ENCODE measurements at regions not wholly inside any gene's neighbourhood (a gene's known extent, or its start where the extent isn't known, plus 50 kb on each side); places are given as distances from the start of the nearest gene placed in this dataset.

GRCh38 chr2:64394153-64394552 lies 59.8 kb upstream of the LGALSL start:
- CTCF ChIA-PET: no interaction called here
- no peaks in the 10 kb centered on the region for H3K36me3 Mint-ChIP-seq (ENCODE audit: insufficient read depth, unreplicated experiment)
- H3K9me3 ChIP-seq: 0 out of 2 replicates have a peak, but pooled peaks cover 4% of the 10 kb centered on the region
- H3K27me3 Mint-ChIP-seq (ENCODE audit: insufficient read depth, unreplicated experiment): no peaks in the 10 kb centered on the region
- H3K4me1 ChIP-seq: peaks cover 48% of the 10 kb centered on the region
- TF ChIP-seq CTCF (IDR thresholded peaks at IDR 0.05; ENCODE audit: insufficient read depth in 1 of 2, low read depth in 1 of 2, low read length in 1 of 2, severe bottlenecking in 1 of 2, unreplicated experiment in 1 of 2): no peak
- no peaks in the 10 kb centered on the region for H3K36me3 ChIP-seq (ENCODE audit: control insufficient read depth, insufficient read depth, low read length)
- no peak for DNase-seq
- no peaks in the 10 kb centered on the region for H3K9me3 Mint-ChIP-seq (ENCODE audit: unreplicated experiment)
- H3K27ac Mint-ChIP-seq (ENCODE audit: unreplicated experiment): no peak overlapping the region
- H3K4me1 Mint-ChIP-seq (ENCODE audit: low read depth, unreplicated experiment): peaks cover 39% of the 10 kb centered on the region
- BruUV-seq (replicated peaks): no TSS peak
- intact Hi-C loops (cut with micrococcal nuclease; ENCODE audit: unreplicated experiment): loop anchor here (5.0 kb wide), 1 partner anchor 62 kb away; no protein-coding TSS in a partner anchor
- H3K4me3 ChIP-seq (ENCODE audit: low read depth, low read length): no peak overlapping the region
- POLR2A ChIA-PET: no interaction called here
- H3K27me3 ChIP-seq (replicated peaks; ENCODE audit: control insufficient read depth, insufficient read depth, low read length): no peaks in the 10 kb centered on the region
- H3K4me3 Mint-ChIP-seq (ENCODE audit: unreplicated experiment): no peak overlapping the region

- Mint-ChIP-seq H3K27ac (ENCODE audit: unreplicated experiment) (no peak overlapping the region), H3K27me3 (ENCODE audit: insufficient read depth, unreplicated experiment) (no peaks in the 10 kb centered on the region), H3K36me3 (ENCODE audit: insufficient read depth, unreplicated experiment) (no peaks in the 10 kb centered on the region), H3K4me3 (ENCODE audit: unreplicated experiment) (no peak overlapping the region), H3K9me3 (ENCODE audit: unreplicated experiment) (no peaks in the 10 kb centered on the region), H3K4me1 (ENCODE audit: low read depth, unreplicated experiment) (peaks cover 44% of the 10 kb centered on the region)
- Histone ChIP-seq H3K4me1 (peaks cover 59% of the 10 kb centered on the region), H3K4me3 (ENCODE audit: low read depth, low read length) (no peak overlapping the region), H3K9me3 (no peaks in the 10 kb centered on the region), H3K27me3 (replicated peaks; ENCODE audit: control insufficient read depth, insufficient read depth, low read length) (no peaks in the 10 kb centered on the region), H3K36me3 (ENCODE audit: control insufficient read depth, insufficient read depth, low read length) (no peaks in the 10 kb centered on the region)
- DNase-seq: no peak
- no peak for TF ChIP-seq CTCF (IDR thresholded peaks at IDR 0.05; ENCODE audit: insufficient read depth in 1 of 2, low read depth in 1 of 2, low read length in 1 of 2, severe bottlenecking in 1 of 2, unreplicated experiment in 1 of 2)
- no TSS peak for BruUV-seq (replicated peaks)
- ChIA-PET CTCF (no interaction called here), POLR2A (no interaction called here)
- intact Hi-C loops (cut with micrococcal nuclease; ENCODE audit: unreplicated experiment): no loop called here
Observed at GRCh38 chr2:64396001-64396400, 58.0 kb upstream of the LGALSL start.

GRCh38 chr2:64396551-64396950 lies 57.4 kb upstream of the LGALSL start:
- Histone ChIP-seq H3K9me3 (no peaks in the 10 kb centered on the region), H3K4me1 (peaks cover 59% of the 10 kb centered on the region), H3K4me3 (ENCODE audit: low read depth, low read length) (no peak overlapping the region), H3K27me3 (replicated peaks; ENCODE audit: control insufficient read depth, insufficient read depth, low read length) (no peaks in the 10 kb centered on the region), H3K36me3 (ENCODE audit: control insufficient read depth, insufficient read depth, low read length) (no peaks in the 10 kb centered on the region)
- Mint-ChIP-seq H3K4me3 (ENCODE audit: unreplicated experiment) (no peak overlapping the region), H3K27ac (ENCODE audit: unreplicated experiment) (no peak overlapping the region), H3K4me1 (ENCODE audit: low read depth, unreplicated experiment) (peaks cover 44% of the 10 kb centered on the region), H3K36me3 (ENCODE audit: insufficient read depth, unreplicated experiment) (no peaks in the 10 kb centered on the region), H3K27me3 (ENCODE audit: insufficient read depth, unreplicated experiment) (no peaks in the 10 kb centered on the region), H3K9me3 (ENCODE audit: unreplicated experiment) (no peaks in the 10 kb centered on the region)
- no TSS peak for BruUV-seq (replicated peaks)
- TF ChIP-seq CTCF (IDR thresholded peaks at IDR 0.05; ENCODE audit: insufficient read depth in 1 of 2, low read depth in 1 of 2, low read length in 1 of 2, severe bottlenecking in 1 of 2, unreplicated experiment in 1 of 2): no peak
- POLR2A ChIA-PET: no interaction called here
- intact Hi-C loops (cut with micrococcal nuclease; ENCODE audit: unreplicated experiment): no loop called here
- DNase-seq: no peak
- CTCF ChIA-PET: no interaction called here

Measured in Caco-2 (cell line).